ENCODE measurements at regions not wholly inside any gene's neighbourhood (a gene's known extent, or its start where the extent isn't known, plus 50 kb on each side); places are given as distances from the start of the nearest gene placed in this dataset.
A peak's percentile ranks its signal among the peaks of the same experiment; 100 is the strongest.

DNA sequence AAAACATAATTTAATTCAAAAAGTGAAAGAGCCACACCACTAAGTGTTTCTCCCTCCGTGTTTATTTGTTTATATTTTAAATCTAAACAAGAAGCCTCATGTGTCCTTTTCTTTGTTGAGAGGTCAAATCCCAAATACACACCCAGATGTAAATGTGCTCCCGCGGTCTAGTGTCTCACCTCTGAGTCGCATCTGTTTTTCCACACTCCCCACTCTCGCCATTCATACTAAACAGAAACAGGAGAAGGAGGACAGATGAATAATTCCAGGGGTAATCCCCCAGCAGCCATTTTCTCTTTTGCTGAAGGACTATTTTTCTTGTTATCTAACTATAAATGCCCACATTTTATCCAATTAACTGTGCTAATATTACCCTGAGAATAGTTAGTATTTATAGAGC lies 361.6 kb upstream of the RIOK2 start:
- no peak for FAIRE-seq
- TF ChIP-seq PAX5 (IDR thresholded peaks at IDR 0.05; ENCODE audit: insufficient read depth, low read length, severe bottlenecking) (no peak), TAF1 (IDR thresholded peaks at IDR 0.05; ENCODE audit: low read depth, low read length) (no peak), POU2F2 (IDR thresholded peaks at IDR 0.05; ENCODE audit: low read depth, low read length) (no peak), SPI1 (IDR thresholded peaks at IDR 0.05; ENCODE audit: low read depth, low read length) (no peak), POLR2A (IDR thresholded peaks at IDR 0.05; ENCODE audit: low read depth, low read length) (no peak), POLR2AphosphoS5 (IDR thresholded peaks at IDR 0.05; ENCODE audit: low read depth, low read length) (no peak)
- DNase-seq (ENCODE audit: insufficient read length, low spot score): no peak

DNA sequence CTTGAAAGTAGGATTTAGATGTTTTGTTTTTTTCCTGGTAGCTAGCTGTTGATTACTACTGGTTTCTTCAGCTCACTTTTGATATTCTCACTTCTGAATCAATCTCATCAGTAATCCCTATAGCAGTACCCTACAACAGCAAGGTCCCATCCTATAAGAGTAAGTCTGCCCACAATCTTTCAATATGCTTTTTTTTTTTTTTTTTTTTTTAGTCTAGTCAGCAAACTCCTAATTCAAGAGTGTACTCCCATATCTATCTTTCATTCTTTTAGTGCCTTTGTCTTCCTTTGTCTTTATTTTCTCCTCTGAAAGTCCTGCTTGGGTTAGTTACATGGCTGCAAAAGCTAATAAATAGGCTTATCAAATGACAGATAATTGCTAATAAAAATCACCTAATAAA lies 362.4 kb upstream of the RIOK2 start:
- TF ChIP-seq POU2F2 (IDR thresholded peaks at IDR 0.05; ENCODE audit: low read depth, low read length) (no peak), POLR2AphosphoS5 (IDR thresholded peaks at IDR 0.05; ENCODE audit: low read depth, low read length) (no peak), SPI1 (IDR thresholded peaks at IDR 0.05; ENCODE audit: low read depth, low read length) (no peak), PAX5 (IDR thresholded peaks at IDR 0.05; ENCODE audit: insufficient read depth, low read length, severe bottlenecking) (no peak), TAF1 (IDR thresholded peaks at IDR 0.05; ENCODE audit: low read depth, low read length) (no peak), POLR2A (IDR thresholded peaks at IDR 0.05; ENCODE audit: low read depth, low read length) (no peak)
- no peak for DNase-seq (ENCODE audit: insufficient read length, low spot score)
- no peak for FAIRE-seq

DNA sequence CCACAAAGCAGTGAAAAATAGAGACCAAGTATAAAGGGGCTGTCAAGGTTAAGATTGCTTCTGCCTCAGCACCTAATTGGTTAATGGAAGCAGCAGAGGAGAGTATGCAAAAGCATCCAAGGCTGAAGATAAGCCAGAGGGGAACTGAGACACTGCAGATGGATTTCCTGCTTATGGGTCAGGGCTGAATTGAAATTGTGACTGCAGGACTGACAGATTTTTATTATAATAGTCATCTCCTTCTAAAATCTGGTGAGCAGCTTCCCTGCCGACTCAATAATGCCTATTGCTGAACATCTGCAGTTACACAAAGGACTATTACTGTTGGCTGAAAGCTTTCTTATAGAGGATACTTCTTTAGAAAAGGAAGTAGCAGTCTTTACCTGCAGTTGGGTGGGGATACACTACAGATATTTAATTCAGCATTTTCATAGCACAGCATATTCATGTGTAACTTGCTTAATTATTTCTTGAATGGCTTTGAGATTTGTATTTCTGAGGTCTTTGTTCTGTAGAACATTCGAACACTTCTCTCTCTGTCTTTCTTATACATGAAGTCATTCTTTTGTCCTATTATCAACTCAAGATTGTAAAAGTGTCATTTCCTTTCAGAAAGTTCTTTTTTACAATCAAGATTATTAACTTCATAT lies 363.0 kb upstream of the RIOK2 start:
- FAIRE-seq: no peak
- peak; percentile 36; the same call in 1 of the 2 replicates for TF ChIP-seq SPI1 (IDR thresholded peaks at IDR 0.05; ENCODE audit: low read depth, low read length)
- TF ChIP-seq POLR2AphosphoS5 (IDR thresholded peaks at IDR 0.05; ENCODE audit: low read depth, low read length): no peak
- DNase-seq (ENCODE audit: insufficient read length, low spot score): no peak

DNA sequence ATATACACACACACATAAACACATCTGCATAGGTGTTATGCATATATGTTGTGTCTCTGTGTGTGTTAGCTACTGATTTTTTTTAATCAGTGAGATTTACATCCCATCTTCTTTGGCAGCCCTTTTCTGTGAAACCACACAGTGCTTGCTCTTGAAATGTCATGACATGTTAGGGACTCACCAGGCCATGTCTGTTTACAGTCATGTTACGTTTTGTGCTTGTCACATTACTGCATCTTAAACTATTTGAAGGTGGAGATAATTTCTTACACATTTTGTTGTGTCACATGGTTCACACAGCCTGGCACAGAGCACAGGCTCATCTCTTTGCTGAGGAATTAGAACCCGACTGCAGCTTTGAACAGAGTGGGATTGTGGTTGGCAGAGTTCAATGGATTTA lies 364.4 kb upstream of the RIOK2 start:
- FAIRE-seq (peak; percentile 72), DNase-seq (ENCODE audit: insufficient read length, low spot score) (no peak)
- TF ChIP-seq TAF1 (IDR thresholded peaks at IDR 0.05; ENCODE audit: low read depth, low read length) (no peak), POU2F2 (IDR thresholded peaks at IDR 0.05; ENCODE audit: low read depth, low read length) (no peak), SPI1 (IDR thresholded peaks at IDR 0.05; ENCODE audit: low read depth, low read length) (no peak), PAX5 (IDR thresholded peaks at IDR 0.05; ENCODE audit: insufficient read depth, low read length, severe bottlenecking) (no peak), POLR2A (IDR thresholded peaks at IDR 0.05; ENCODE audit: low read depth, low read length) (no peak), POLR2AphosphoS5 (IDR thresholded peaks at IDR 0.05; ENCODE audit: low read depth, low read length) (no peak)

DNA sequence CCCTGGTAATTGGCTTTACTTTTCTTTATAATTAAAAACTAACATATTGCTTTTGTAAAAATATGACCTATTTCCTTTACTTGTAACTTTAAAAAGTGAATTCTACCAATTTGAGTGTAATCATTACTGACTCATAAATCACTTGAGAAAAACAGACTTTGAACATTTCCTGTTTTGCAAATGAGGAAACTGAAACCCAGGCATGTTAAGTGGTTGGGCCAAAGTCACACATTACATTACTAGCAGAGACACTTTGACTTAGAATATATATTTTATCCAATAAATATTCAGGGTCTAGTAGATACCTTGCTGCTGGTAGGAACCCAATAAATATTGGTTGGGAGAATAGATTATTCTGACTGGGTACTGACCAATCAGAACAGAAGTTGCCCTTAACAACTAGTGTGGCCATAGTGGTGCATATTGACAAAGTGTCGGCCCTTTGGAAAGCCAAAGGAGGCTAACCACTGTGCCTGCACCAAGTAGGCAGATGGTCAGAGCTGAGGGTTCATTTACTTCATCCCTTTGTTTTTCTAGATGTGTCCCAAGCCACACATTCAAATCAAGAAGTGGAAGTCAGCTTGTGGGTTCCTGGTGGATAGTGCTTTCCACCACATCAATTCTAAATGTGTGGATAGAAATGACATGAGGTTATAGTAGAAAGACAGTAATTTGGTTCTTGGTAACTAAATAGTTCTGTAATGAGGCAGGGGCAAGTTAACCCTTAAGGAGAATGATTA lies 365.1 kb upstream of the RIOK2 start:
- no peak for FAIRE-seq
- no peak for DNase-seq (ENCODE audit: insufficient read length, low spot score)
- no peak for TF ChIP-seq POLR2A (IDR thresholded peaks at IDR 0.05; ENCODE audit: low read depth, low read length)
- no peak for TF ChIP-seq POU2F2 (IDR thresholded peaks at IDR 0.05; ENCODE audit: low read depth, low read length)
- TF ChIP-seq TAF1 (IDR thresholded peaks at IDR 0.05; ENCODE audit: low read depth, low read length): no peak
- no peak for TF ChIP-seq PAX5 (IDR thresholded peaks at IDR 0.05; ENCODE audit: insufficient read depth, low read length, severe bottlenecking)
- TF ChIP-seq POLR2AphosphoS5 (IDR thresholded peaks at IDR 0.05; ENCODE audit: low read depth, low read length): no peak
- TF ChIP-seq SPI1 (IDR thresholded peaks at IDR 0.05; ENCODE audit: low read depth, low read length): peak; percentile 73

DNA sequence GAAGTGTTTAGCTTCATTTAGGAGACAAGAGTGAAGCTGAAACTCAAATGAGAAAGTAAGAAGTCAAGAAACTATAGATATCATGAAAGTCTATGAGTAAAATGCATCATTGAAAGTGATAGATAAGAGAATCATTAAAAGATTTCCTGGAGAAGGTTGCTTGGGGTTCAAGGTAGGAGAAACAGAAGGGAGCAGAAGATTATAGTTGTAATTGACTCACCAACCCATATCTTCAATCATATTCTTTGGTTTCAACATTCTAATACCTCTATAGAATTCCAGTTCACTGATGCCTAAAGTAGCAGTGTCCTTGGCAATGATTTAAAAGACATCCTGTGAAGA lies 365.7 kb upstream of the RIOK2 start:
- no peak for FAIRE-seq
- no peak for DNase-seq (ENCODE audit: insufficient read length, low spot score)
- TF ChIP-seq TAF1 (IDR thresholded peaks at IDR 0.05; ENCODE audit: low read depth, low read length): no peak
- TF ChIP-seq POU2F2 (IDR thresholded peaks at IDR 0.05; ENCODE audit: low read depth, low read length): no peak
- TF ChIP-seq SPI1 (IDR thresholded peaks at IDR 0.05; ENCODE audit: low read depth, low read length): no peak
- no peak for TF ChIP-seq POLR2A (IDR thresholded peaks at IDR 0.05; ENCODE audit: low read depth, low read length)
- TF ChIP-seq POLR2AphosphoS5 (IDR thresholded peaks at IDR 0.05; ENCODE audit: low read depth, low read length): no peak
- no peak for TF ChIP-seq PAX5 (IDR thresholded peaks at IDR 0.05; ENCODE audit: insufficient read depth, low read length, severe bottlenecking)

DNA sequence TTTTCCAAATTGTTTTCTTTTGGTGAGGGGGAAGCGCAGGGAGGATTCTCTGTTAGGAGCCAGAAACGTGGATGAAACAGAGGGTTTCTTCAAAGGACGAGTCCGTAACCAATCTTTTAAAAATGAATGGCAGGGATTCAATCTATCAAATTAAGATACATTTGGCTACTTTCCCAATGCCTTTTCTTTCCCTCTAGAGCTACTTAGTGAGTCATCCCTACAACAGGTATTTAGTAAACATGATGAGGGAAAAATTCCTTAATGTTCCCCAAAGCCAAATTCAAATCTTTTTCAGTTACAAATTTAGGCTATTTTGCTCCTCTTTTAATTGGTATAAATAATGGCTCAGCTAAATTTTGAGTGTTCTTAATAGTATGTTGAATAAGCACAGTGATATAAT lies 366.4 kb upstream of the RIOK2 start:
- DNase-seq (ENCODE audit: insufficient read length, low spot score) (no peak), FAIRE-seq (no peak)
- TF ChIP-seq PAX5 (IDR thresholded peaks at IDR 0.05; ENCODE audit: insufficient read depth, low read length, severe bottlenecking) (no peak), POLR2A (IDR thresholded peaks at IDR 0.05; ENCODE audit: low read depth, low read length) (no peak), SPI1 (IDR thresholded peaks at IDR 0.05; ENCODE audit: low read depth, low read length) (no peak), POLR2AphosphoS5 (IDR thresholded peaks at IDR 0.05; ENCODE audit: low read depth, low read length) (no peak), TAF1 (IDR thresholded peaks at IDR 0.05; ENCODE audit: low read depth, low read length) (no peak), POU2F2 (IDR thresholded peaks at IDR 0.05; ENCODE audit: low read depth, low read length) (no peak)

DNA sequence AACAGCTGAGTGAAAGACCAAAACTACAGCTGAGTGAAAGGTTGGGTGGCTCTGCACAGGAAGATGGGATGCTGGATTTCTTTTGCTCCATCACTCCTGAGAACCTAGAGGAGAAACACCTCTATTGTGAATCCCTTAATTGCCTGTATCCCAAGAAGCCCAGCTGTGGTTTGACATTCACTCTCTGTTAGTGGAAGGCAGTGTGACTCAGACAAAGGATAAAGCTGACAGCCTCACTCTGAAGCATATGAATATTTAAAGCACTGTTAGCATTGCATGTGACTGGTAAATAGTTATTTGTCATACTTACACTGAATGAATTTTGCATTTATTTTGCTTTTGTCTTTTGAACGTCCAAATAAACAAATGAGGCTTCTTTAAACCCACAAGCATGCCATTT lies 367.1 kb upstream of the RIOK2 start:
- DNase-seq (ENCODE audit: insufficient read length, low spot score) (no peak), FAIRE-seq (no peak)
- TF ChIP-seq PAX5 (IDR thresholded peaks at IDR 0.05; ENCODE audit: insufficient read depth, low read length, severe bottlenecking) (no peak), TAF1 (IDR thresholded peaks at IDR 0.05; ENCODE audit: low read depth, low read length) (no peak), POLR2AphosphoS5 (IDR thresholded peaks at IDR 0.05; ENCODE audit: low read depth, low read length) (no peak), POU2F2 (IDR thresholded peaks at IDR 0.05; ENCODE audit: low read depth, low read length) (no peak), SPI1 (IDR thresholded peaks at IDR 0.05; ENCODE audit: low read depth, low read length) (no peak), POLR2A (IDR thresholded peaks at IDR 0.05; ENCODE audit: low read depth, low read length) (no peak)

DNA sequence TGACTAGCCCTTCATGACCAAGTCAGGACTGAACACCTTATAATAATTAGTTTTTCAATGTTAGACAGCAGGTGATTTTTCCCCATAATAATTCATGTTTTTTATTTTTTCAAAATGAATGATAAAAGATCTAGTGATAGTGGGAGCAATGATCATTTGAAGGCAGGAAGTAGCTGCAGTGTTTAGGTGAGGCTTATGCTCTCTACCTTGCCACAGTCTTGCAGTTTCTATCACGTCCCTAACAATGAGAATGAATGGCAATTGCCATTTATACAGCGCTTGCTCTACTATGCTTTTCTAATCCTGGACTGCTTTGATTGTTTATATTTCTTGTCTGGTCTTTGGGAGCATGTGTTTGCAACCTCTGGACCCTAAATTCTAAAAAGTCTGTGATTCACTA lies 367.8 kb upstream of the RIOK2 start:
- no peak for DNase-seq (ENCODE audit: insufficient read length, low spot score)
- TF ChIP-seq TAF1 (IDR thresholded peaks at IDR 0.05; ENCODE audit: low read depth, low read length) (no peak), POLR2AphosphoS5 (IDR thresholded peaks at IDR 0.05; ENCODE audit: low read depth, low read length) (no peak), PAX5 (IDR thresholded peaks at IDR 0.05; ENCODE audit: insufficient read depth, low read length, severe bottlenecking) (no peak), POU2F2 (IDR thresholded peaks at IDR 0.05; ENCODE audit: low read depth, low read length) (no peak), SPI1 (IDR thresholded peaks at IDR 0.05; ENCODE audit: low read depth, low read length) (no peak), POLR2A (IDR thresholded peaks at IDR 0.05; ENCODE audit: low read depth, low read length) (no peak)
- no peak for FAIRE-seq
